Suprapubic skin (tissue), 4 donors: ENCODE measurements at regions not wholly inside any gene's neighbourhood (a gene's known extent, or its start where the extent isn't known, plus 50 kb on each side); places are given as distances from the start of the nearest gene placed in this dataset.

Source experiments
- DNase-seq, 2 donors: peaks; one replicate each; pipeline ENCODE4 v3.0.0-alpha.2; 2019; ENCODE audit warnings: low spot score in 2 of 2
- H3K27ac ChIP-seq: fragments of 200-600 bp; sonication (generic); one replicate; pipeline ENCODE4 v1.5.1; 2019
- H3K27me3 ChIP-seq: fragments of 200-600 bp; sonication (generic); one replicate; pipeline ENCODE4 v1.5.1; 2019
- H3K36me3 ChIP-seq: fragments of 200-600 bp; sonication (generic); one replicate; pipeline ENCODE4 v1.5.1; 2019
- H3K4me1 ChIP-seq: fragments of 200-600 bp; sonication (generic); one replicate; pipeline ENCODE4 v1.5.1; 2019
- H3K4me3 ChIP-seq: fragments of 200-600 bp; sonication (generic); one replicate; pipeline ENCODE4 v1.5.1; 2019; ENCODE audit warnings: mild to moderate bottlenecking
- H3K9me3 ChIP-seq: fragments of 200-600 bp; sonication (generic); one replicate; pipeline ENCODE4 v1.5.1; 2019
- CTCF ChIP-seq, 2 donors: fragments of 200-600 bp in 1 of 2; fragments of 450-650 bp in 1 of 2; sonication (generic) in 1 of 2; IDR thresholded peaks; one replicate each; pipeline ENCODE4 v1.5.1; 2016 to 2019; ENCODE audit warnings: antibody characterized with exemption in 2 of 2, mild to moderate bottlenecking in 1 of 2, moderate library complexity in 1 of 2
- EP300 ChIP-seq: sonication (generic); formaldehyde crosslinking; IDR thresholded peaks from one replicate; pipeline ENCODE4 v1.6.1; 2017; ENCODE audit warnings: antibody characterized with exemption
- POLR2A ChIP-seq, 2 donors: fragments of 450-650 bp; IDR thresholded peaks; one replicate each; pipeline ENCODE4 v1.6.1; 2017; ENCODE audit warnings: antibody characterized with exemption in 2 of 2, mild to moderate bottlenecking in 2 of 2, moderate library complexity in 2 of 2
- POLR2AphosphoS5 ChIP-seq, 3 donors: sonication (generic); formaldehyde crosslinking; IDR thresholded peaks; one replicate each; pipeline ENCODE4 v1.6.1; 2017; ENCODE audit warnings: antibody characterized with exemption in 3 of 3
- WGBS: methylation state at CpG from one replicate; pipeline ENCODE4 v1.1.5; 2018; 5-methylcytosine and 5-hydroxymethylcytosine counted together

GRCh38 chr3:43194069-43194468 is 88.2 kb upstream of the POMGNT2 start:
- 87% methylated on average over 6 of the region's 6 CpGs for WGBS
- H3K27ac ChIP-seq = no peak overlapping the region
- no peak overlapping the region for H3K4me3 ChIP-seq
- DNase-seq = no peak
- TF ChIP-seq CTCF (IDR thresholded peaks at IDR 0.05) (no peak), POLR2A (IDR thresholded peaks at IDR 0.05) (no peak), EP300 (no peak), POLR2AphosphoS5 (IDR thresholded peaks at IDR 0.05) (no peak)
- H3K4me1 ChIP-seq = no peaks in the 10 kb centered on the region
- H3K9me3 ChIP-seq = no peaks in the 10 kb centered on the region
- peaks cover 6% of the 10 kb centered on the region for H3K27me3 ChIP-seq
- no peaks in the 10 kb centered on the region for H3K36me3 ChIP-seq

- WGBS = 49% methylated on average over 2 of the region's 2 CpGs
- H3K27ac ChIP-seq = no peak overlapping the region
- H3K9me3 ChIP-seq = no peaks in the 10 kb centered on the region
- H3K36me3 ChIP-seq = no peaks in the 10 kb centered on the region
- no peak for DNase-seq
- no peaks in the 10 kb centered on the region for H3K4me1 ChIP-seq
- no peaks in the 10 kb centered on the region for H3K27me3 ChIP-seq
- H3K4me3 ChIP-seq = no peak overlapping the region
- TF ChIP-seq POLR2A (IDR thresholded peaks at IDR 0.05) (no peak), CTCF (IDR thresholded peaks at IDR 0.05) (no peak), POLR2AphosphoS5 (IDR thresholded peaks at IDR 0.05) (no peak), EP300 (no peak)
Observed at GRCh38 chr3:43192028-43192427, 86.1 kb upstream of the POMGNT2 start.

DNA sequence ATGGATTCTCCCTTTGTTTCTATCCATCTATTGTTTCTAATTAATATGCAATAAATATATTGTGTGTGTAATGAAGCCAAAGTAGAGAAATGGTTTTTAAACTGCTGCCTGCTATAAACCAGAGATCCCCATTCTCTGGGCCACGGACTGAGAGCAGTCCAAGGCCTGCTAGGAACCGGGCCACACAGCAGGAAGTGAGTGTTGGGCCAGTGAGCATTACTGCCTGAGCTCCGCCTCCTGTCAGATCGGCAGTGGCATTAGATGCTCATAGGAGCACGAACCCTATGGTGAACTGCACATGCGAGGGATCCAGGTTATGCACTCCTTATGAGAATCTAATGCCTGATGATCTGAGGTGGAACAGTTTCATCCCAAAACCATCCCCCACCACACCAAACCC is 85.2 kb upstream of the POMGNT2 start:
- TF ChIP-seq CTCF (IDR thresholded peaks at IDR 0.05) (no peak), POLR2AphosphoS5 (IDR thresholded peaks at IDR 0.05) (no peak), POLR2A (IDR thresholded peaks at IDR 0.05) (no peak), EP300 (no peak)
- 66% methylated on average over 6 of the region's 6 CpGs for WGBS
- H3K27ac ChIP-seq = no peak overlapping the region
- H3K36me3 ChIP-seq = no peaks in the 10 kb centered on the region
- H3K4me3 ChIP-seq = no peak overlapping the region
- H3K9me3 ChIP-seq = no peaks in the 10 kb centered on the region
- no peak for DNase-seq
- H3K4me1 ChIP-seq = no peaks in the 10 kb centered on the region
- no peaks in the 10 kb centered on the region for H3K27me3 ChIP-seq

DNA sequence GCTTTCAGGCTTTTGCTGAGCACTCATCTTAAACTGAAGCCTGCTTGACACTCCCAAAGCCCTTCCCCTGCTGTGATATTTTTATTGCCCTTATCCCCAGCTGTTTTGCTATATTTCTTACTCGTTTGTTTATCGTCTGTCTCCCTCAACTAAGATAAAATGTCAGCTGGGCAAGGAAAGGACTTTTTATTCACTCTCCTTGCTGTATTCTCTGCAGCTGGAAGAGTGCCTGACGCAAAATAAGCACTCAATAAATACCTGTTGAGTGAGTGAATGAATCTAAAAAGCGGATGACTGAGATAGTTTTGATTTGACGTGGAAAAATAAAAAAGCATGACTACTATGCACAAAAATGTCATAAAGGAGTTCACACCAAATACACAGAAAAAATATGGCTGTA is 84.8 kb upstream of the POMGNT2 start:
- H3K27me3 ChIP-seq = no peaks in the 10 kb centered on the region

DNA sequence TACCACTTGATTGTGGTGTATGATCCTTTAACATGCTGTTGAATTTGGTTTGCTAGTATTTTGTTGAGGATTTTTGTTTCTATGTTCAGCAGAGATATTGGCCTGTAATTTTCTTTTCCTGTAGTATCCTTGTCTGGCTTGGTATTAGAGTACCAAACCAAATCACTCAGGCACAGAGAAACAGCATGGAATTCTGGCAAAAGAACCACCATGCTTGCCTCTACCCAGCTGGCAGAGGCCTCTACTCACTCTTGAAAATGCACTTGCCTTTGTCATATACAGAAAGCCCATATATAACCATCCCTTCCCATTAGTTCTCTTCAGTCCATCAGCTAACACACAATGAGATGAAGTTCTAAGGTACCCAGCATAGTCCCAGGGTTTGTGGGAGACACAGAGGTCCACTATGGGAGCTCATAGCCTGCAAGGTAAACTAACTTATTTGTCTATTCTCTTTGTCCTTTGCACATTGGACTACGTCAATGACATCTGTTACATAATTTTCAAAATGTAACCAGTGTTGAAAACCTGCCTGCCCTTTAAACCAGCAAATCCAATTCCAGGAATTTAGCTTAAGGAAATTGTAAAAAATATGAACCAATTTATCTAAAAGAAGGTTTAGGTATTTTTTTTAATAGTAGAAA is 82.1 kb upstream of the POMGNT2 start:
- H3K36me3 ChIP-seq = no peaks in the 10 kb centered on the region

More for the DNA sequence above, 84.8 kb upstream of the POMGNT2 start:
- Histone ChIP-seq H3K4me3 (no peak overlapping the region), H3K36me3 (no peaks in the 10 kb centered on the region), H3K27ac (no peak overlapping the region), H3K9me3 (no peaks in the 10 kb centered on the region), H3K4me1 (no peaks in the 10 kb centered on the region)
- WGBS = 66% methylated on average over 5 of the region's 5 CpGs
- no peak for TF ChIP-seq EP300
- no peak for TF ChIP-seq POLR2A (IDR thresholded peaks at IDR 0.05)
- no peak for TF ChIP-seq POLR2AphosphoS5 (IDR thresholded peaks at IDR 0.05)
- no peak for TF ChIP-seq CTCF (IDR thresholded peaks at IDR 0.05)
- no peak for DNase-seq

More for the DNA sequence above, 82.1 kb upstream of the POMGNT2 start:
- H3K4me1 ChIP-seq = no peaks in the 10 kb centered on the region
- no peak overlapping the region for H3K27ac ChIP-seq
- H3K4me3 ChIP-seq = no peak overlapping the region
- no peaks in the 10 kb centered on the region for H3K9me3 ChIP-seq
- no peak for DNase-seq
- TF ChIP-seq POLR2AphosphoS5 (IDR thresholded peaks at IDR 0.05) (no peak), CTCF (IDR thresholded peaks at IDR 0.05) (no peak), EP300 (no peak), POLR2A (IDR thresholded peaks at IDR 0.05) (no peak)
- H3K27me3 ChIP-seq = no peaks in the 10 kb centered on the region
- 95% methylated on average over 1 of the region's 1 CpG for WGBS
